ENCODE measurements at regions not wholly inside any gene's neighbourhood (a gene's known extent, or its start where the extent isn't known, plus 50 kb on each side); places are given as distances from the start of the nearest gene placed in this dataset.

DNA sequence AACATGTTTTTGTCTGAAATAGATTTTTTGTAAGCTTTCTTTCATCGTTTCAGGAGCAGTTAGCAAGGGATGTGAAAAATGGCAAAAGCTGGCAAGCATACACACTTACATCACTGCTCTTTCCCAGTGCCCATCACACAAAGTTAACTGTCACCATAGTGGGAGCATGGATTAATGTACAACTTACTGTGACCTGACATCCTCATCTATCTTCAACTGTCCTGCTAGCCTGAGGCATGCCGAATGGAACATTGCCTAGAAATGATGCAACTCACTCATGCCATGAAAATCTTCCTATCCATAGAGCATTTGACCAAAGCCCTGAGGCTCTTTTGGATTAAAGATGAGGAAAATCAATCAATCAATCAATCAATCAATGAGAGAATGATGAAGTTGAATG is 491.7 kb upstream of the SLC10A2 start:
- no peaks in the 10 kb centered on the region for H3K4me1 ChIP-seq
- H3K27me3 ChIP-seq = no peaks in the 10 kb centered on the region
- H3K4me3 ChIP-seq = no peak overlapping the region
- TF ChIP-seq, protein P1, sequence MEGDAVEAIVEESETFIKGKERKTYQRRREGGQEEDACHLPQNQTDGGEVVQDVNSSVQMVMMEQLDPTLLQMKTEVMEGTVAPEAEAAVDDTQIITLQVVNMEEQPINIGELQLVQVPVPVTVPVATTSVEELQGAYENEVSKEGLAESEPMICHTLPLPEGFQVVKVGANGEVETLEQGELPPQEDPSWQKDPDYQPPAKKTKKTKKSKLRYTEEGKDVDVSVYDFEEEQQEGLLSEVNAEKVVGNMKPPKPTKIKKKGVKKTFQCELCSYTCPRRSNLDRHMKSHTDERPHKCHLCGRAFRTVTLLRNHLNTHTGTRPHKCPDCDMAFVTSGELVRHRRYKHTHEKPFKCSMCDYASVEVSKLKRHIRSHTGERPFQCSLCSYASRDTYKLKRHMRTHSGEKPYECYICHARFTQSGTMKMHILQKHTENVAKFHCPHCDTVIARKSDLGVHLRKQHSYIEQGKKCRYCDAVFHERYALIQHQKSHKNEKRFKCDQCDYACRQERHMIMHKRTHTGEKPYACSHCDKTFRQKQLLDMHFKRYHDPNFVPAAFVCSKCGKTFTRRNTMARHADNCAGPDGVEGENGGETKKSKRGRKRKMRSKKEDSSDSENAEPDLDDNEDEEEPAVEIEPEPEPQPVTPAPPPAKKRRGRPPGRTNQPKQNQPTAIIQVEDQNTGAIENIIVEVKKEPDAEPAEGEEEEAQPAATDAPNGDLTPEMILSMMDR (IDR thresholded peaks at IDR 0.05) = no peak
- no peak overlapping the region for H3K27ac ChIP-seq
- H3K9me3 ChIP-seq = peaks cover 0 to 4% of the 10 kb centered on the region in 2 donors
- no peak for DNase-seq (ENCODE audit: low spot score)
- no peaks in the 10 kb centered on the region for H3K36me3 ChIP-seq

DNA sequence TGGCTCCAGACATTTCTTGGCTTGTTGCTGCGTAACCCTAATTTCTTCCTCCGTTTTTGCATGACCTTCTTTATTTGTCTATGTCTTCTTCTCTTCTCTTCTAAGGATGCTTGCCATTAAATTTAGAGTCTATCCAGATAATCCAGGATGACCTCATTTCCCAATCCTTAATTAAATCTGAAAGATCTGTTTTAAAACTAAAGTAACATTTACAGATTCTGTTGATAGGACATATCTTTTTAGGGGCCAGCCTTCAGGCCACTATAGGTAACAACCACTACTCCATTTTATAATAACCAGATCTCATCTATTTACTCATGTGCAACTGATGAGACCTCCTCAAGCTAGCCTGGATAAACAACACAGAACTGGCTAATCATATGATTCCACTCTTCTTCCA is 490.5 kb upstream of the SLC10A2 start:
- Histone ChIP-seq H3K9me3 (no peaks in the 10 kb centered on the region), H3K27ac (no peak overlapping the region), H3K27me3 (no peaks in the 10 kb centered on the region), H3K4me1 (no peaks in the 10 kb centered on the region), H3K36me3 (no peaks in the 10 kb centered on the region), H3K4me3 (no peak overlapping the region)
- DNase-seq (ENCODE audit: low spot score) = no peak
- TF ChIP-seq, protein P1 (IDR thresholded peaks at IDR 0.05) = no peak

DNA sequence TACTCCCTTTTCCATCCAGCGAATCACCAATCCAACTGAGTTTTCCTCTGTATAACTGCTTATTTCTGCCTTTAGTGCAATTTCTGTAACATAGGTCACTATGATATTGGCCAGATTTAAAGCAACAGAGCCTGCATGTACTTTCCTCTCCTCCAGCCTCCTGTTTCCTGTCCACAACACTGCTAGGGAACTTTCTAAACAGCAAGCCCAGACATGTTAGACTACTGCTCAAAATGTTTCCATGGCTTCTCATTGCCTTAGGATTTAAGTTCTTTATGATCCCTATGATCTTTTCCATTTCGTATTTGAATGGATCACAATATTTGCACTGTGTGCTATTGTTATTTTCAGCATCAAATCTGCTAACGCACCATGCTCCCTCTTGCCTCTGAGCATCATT is 481.7 kb upstream of the SLC10A2 start:
- no peaks in the 10 kb centered on the region for H3K9me3 ChIP-seq
- no peaks in the 10 kb centered on the region for H3K36me3 ChIP-seq
- TF ChIP-seq, protein P1 (IDR thresholded peaks at IDR 0.05) = no peak
- DNase-seq (ENCODE audit: low spot score) = no peak
- no peaks in the 10 kb centered on the region for H3K4me1 ChIP-seq
- no peaks in the 10 kb centered on the region for H3K27me3 ChIP-seq
- no peak overlapping the region for H3K4me3 ChIP-seq
- H3K27ac ChIP-seq = no peak overlapping the region

DNA sequence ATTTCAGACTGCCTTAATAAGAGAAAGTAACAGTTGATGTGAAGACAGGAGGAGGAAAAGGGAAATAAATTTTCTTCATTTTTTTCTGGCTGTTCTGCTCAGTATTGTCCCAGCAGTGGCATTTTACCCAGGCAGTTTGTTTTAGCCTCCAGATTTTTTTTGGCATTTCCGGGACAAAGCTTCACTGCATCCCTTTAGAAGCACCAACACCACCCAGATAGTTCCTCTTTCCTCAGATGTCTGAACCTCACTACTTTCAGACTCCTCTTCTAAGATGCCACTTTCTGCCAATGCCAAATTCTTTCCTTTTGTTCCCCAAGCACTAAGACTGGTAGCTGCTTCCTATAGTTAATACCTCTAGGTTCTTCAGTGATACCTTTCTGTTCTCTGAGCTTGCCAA is 480.1 kb upstream of the SLC10A2 start:
- Histone ChIP-seq H3K9me3 (no peaks in the 10 kb centered on the region), H3K36me3 (no peaks in the 10 kb centered on the region), H3K27ac (no peak overlapping the region), H3K4me3 (no peak overlapping the region), H3K27me3 (no peaks in the 10 kb centered on the region), H3K4me1 (no peaks in the 10 kb centered on the region)
- TF ChIP-seq, protein P1 (IDR thresholded peaks at IDR 0.05) = no peak
- no peak for DNase-seq (ENCODE audit: low spot score)

DNA sequence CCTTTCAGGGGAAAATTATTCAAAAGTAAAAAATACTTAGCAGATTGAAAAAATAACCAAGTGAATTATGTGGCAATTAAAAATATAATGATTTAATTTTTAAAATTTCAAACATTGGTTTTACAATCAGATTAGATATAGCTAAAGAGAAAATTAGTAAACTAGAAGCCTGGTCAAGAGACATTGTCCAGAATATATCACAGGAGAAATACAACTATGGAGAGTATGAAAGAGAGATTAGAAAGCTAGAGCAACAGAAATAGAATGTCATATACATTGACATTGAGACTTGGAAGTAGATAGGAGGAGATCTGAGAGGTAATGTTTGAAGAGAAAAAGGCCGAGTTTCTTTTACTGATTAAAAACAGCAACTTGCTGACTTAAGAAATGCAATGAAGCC is 476.4 kb upstream of the SLC10A2 start:
- no peaks in the 10 kb centered on the region for H3K27me3 ChIP-seq
- DNase-seq (ENCODE audit: low spot score) = no peak
- no peak overlapping the region for H3K4me3 ChIP-seq
- H3K4me1 ChIP-seq = no peaks in the 10 kb centered on the region
- TF ChIP-seq, protein P1 (IDR thresholded peaks at IDR 0.05) = no peak
- H3K36me3 ChIP-seq = no peaks in the 10 kb centered on the region
- no peak overlapping the region for H3K27ac ChIP-seq
- no peaks in the 10 kb centered on the region for H3K9me3 ChIP-seq

DNA sequence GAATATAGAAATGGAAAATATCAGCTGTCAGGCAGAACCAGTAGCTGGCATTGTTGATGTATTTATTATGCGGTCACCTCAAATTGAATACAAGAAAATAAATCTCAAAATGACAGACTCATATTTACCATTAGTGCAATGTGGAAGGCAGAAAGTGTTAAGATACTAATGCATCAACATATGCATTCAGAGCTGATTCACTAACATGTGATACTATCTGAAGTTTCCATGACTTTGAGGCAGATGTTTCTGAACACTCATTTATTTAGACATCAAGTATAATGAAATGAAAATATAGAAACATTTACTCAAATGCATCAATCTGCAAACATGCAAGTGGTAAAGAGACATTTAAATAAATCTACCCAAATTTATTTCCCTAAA is 474.2 kb upstream of the SLC10A2 start:
- Histone ChIP-seq H3K27me3 (no peaks in the 10 kb centered on the region), H3K9me3 (no peaks in the 10 kb centered on the region), H3K4me1 (no peaks in the 10 kb centered on the region), H3K36me3 (no peaks in the 10 kb centered on the region), H3K4me3 (no peak overlapping the region), H3K27ac (no peak overlapping the region)
- no peak for DNase-seq (ENCODE audit: low spot score)
- TF ChIP-seq, protein P1 (IDR thresholded peaks at IDR 0.05) = no peak

All from right atrium auricular region (tissue), 2 donors.